NCI-H526 (cell line): ENCODE measurements at regions not wholly inside any gene's neighbourhood (a gene's known extent, or its start where the extent isn't known, plus 50 kb on each side); places are given as distances from the start of the nearest gene placed in this dataset.

Experiments
- DNase-seq, 2 experiments: peaks; one replicate each; lab custom pipeline; 2025; lab: John Stamatoyannopoulos, UW

- no peak for DNase-seq
These were observed 1230.3 kb upstream of the CRIM1 start for GRCh38 chr2:35125278-35125677.

- DNase-seq: no peak
These were observed 1239.4 kb upstream of the CRIM1 start for GRCh38 chr2:35116151-35116550.

- peak in 1 of 2 experiments; percentile 51 for DNase-seq
These were observed 1240.8 kb upstream of the CRIM1 start for GRCh38 chr2:35114765-35115164.

GRCh38 chr2:35112367-35112766, 1243.2 kb upstream of the CRIM1 start:
- peak in 1 of 2 experiments; percentile 10 for DNase-seq

GRCh38 chr2:35104309-35104708, 1251.3 kb upstream of the CRIM1 start:
- no peak for DNase-seq

GRCh38 chr2:35099342-35099741, 1256.2 kb upstream of the CRIM1 start:
- DNase-seq: peak in 1 of 2 experiments; percentile 21

- no peak for DNase-seq
These were observed 1273.5 kb upstream of the CRIM1 start for GRCh38 chr2:35082072-35082471.

- no peak for DNase-seq
These were observed 1274.0 kb upstream of the CRIM1 start for GRCh38 chr2:35081622-35082015.

- peak in 1 of 2 experiments; percentile 3 for DNase-seq
These were observed 1274.5 kb upstream of the CRIM1 start for GRCh38 chr2:35081001-35081621.

GRCh38 chr2:35080231-35080910, 1275.2 kb upstream of the CRIM1 start:
- DNase-seq: no peak

GRCh38 chr2:35067420-35067819, 1288.2 kb upstream of the CRIM1 start:
- DNase-seq: peak in 1 of 2 experiments; percentile 7

GRCh38 chr2:35063836-35064235, 1291.7 kb upstream of the CRIM1 start:
- no peak for DNase-seq

GRCh38 chr2:35035883-35036282, 1319.7 kb upstream of the CRIM1 start:
- peak; percentile 4 to 63 for DNase-seq

GRCh38 chr2:35033748-35034147, 1321.8 kb upstream of the CRIM1 start:
- no peak for DNase-seq

GRCh38 chr2:35023545-35023944, 1332.0 kb upstream of the CRIM1 start:
- no peak for DNase-seq

- no peak for DNase-seq
These were observed 1355.1 kb upstream of the CRIM1 start for GRCh38 chr2:35000453-35000852.

GRCh38 chr2:34998741-34999140, 1356.8 kb upstream of the CRIM1 start:
- DNase-seq: no peak

- DNase-seq: no peak
These were observed 1357.8 kb upstream of the CRIM1 start for GRCh38 chr2:34997779-34998178.

- no peak for DNase-seq
These were observed 1360.4 kb upstream of the CRIM1 start for GRCh38 chr2:34995196-34995595.

GRCh38 chr2:34991508-34992274, 1363.9 kb upstream of the CRIM1 start:
- no peak for DNase-seq

- DNase-seq: no peak
These were observed 1370.1 kb upstream of the CRIM1 start for GRCh38 chr2:34985474-34985873.

- DNase-seq: no peak
These were observed 1374.9 kb upstream of the CRIM1 start for GRCh38 chr2:34980689-34981088.

GRCh38 chr2:34979148-34979547, 1376.4 kb upstream of the CRIM1 start:
- DNase-seq: no peak
